GM12878 (cell line): ENCODE measurements at regions not wholly inside any gene's neighbourhood (a gene's known extent, or its start where the extent isn't known, plus 50 kb on each side); places are given as distances from the start of the nearest gene placed in this dataset.

ENCODE experiments used
- ATAC-seq: fragments of 200-7000 bp; cut with Tn5 transposase; 3 replicates; pipeline ENCODE4 v1.9.1; 2020; ENCODE audit warnings: mild to moderate bottlenecking, moderate library complexity
- BruUV-seq: library from RNA; stranded (reverse); fragments of 400-500 nt; replicated peaks from 2 replicates; lab custom pipeline; 2021; lab: Mats Ljungman, UMichigan
- CTCF ChIA-PET: fragments of 300-600 bp; sonication (Branson Sonifier 250); formaldehyde crosslinking; extraction: SDS; loops from one replicate; lab custom pipeline; 2021; ENCODE audit warnings: inconsistent platforms; lab: Yijun Ruan, JAX
- POLR2A ChIA-PET: fragments of 350-600 bp; formaldehyde crosslinking; extraction: SDS; loops from one replicate; lab custom pipeline; 2021; ENCODE audit warnings: inconsistent platforms; lab: Charles Lee
- RAD21 ChIA-PET: fragments of 300-600 bp; sonication (Branson Sonifier 250); formaldehyde crosslinking; loops from one replicate; lab custom pipeline; 2023; ENCODE audit warnings: antibody characterized with exemption; ENCODE audit not compliant: unreplicated experiment; lab: Charles Lee
- SMC1A ChIA-PET: fragments of 300-600 bp; sonication (Branson Sonifier 250); formaldehyde crosslinking; loops from one replicate; lab custom pipeline; 2023; ENCODE audit not compliant: unreplicated experiment, uncharacterized antibody; lab: Charles Lee
- DNase-seq: peaks from one replicate; pipeline ENCODE4 v3.0.0-alpha.2; 2011; ENCODE audit warnings: low read depth, low spot score
- FAIRE-seq: peaks from 3 replicates; lab custom pipeline; 2011; peaks lifted over from hg19 to GRCh38; lab: Jason Lieb, UNC
- H2AFZ ChIP-seq: 2 replicates; pipeline ENCODE4 v1.6.0; 2011; ENCODE audit warnings: low read depth, low read length, control low read depth; ENCODE audit not compliant: control insufficient read depth
- H3K27ac ChIP-seq: 2 replicates; pipeline ENCODE4 v1.5.1; 2011; ENCODE audit warnings: control low read depth; ENCODE audit not compliant: control insufficient read depth, insufficient read depth
- H3K27me3 ChIP-seq, 2 experiments: replicated peaks in 1 of 2; 2 replicates each; pipeline versions ENCODE4 v1.6.0 to v1.6.1; 2011; ENCODE audit warnings: low read length in 1 of 2; ENCODE audit not compliant: control insufficient read depth in 2 of 2, insufficient read depth in 2 of 2
- H3K36me3 ChIP-seq, 2 experiments: 2 replicates each; pipeline ENCODE4 v1.5.1; 2011; ENCODE audit warnings: low read length in 1 of 2; ENCODE audit not compliant: control insufficient read depth in 2 of 2, insufficient read depth in 2 of 2
- H3K4me1 ChIP-seq: 2 replicates; pipeline ENCODE4 v1.6.1; 2011; ENCODE audit warnings: mild to moderate bottlenecking, low read length, moderate library complexity, mixed read lengths; ENCODE audit not compliant: control insufficient read depth, insufficient read depth
- H3K4me2 ChIP-seq: 2 replicates; pipeline ENCODE4 v1.6.0; 2011; ENCODE audit warnings: control low read depth; ENCODE audit not compliant: control insufficient read depth, insufficient read depth
- H3K4me3 ChIP-seq: fragments of 200-600 bp; sonication (generic); 2 replicates; pipeline ENCODE4 v1.5.1; 2016
- H3K79me2 ChIP-seq: 2 replicates; pipeline ENCODE4 v1.6.0; 2011; ENCODE audit warnings: low read length; ENCODE audit not compliant: control insufficient read depth, insufficient read depth
- H3K9ac ChIP-seq: 2 replicates; pipeline ENCODE4 v1.8.0; 2011; ENCODE audit warnings: low read length, control low read depth, mixed read lengths; ENCODE audit not compliant: control insufficient read depth, insufficient read depth
- H3K9me3 ChIP-seq: replicated peaks from 3 replicates; pipeline ENCODE4 v1.5.1; 2011; ENCODE audit warnings: mild to moderate bottlenecking, low read length; ENCODE audit not compliant: control insufficient read depth, insufficient read depth
- H4K20me1 ChIP-seq: 2 replicates; pipeline ENCODE4 v1.6.0; 2011; ENCODE audit not compliant: control insufficient read depth, insufficient read depth
- KAT2A ChIP-seq: conservative IDR thresholded peaks from 2 replicates; pipeline ENCODE4 v1.6.1; 2011; ENCODE audit warnings: low read depth, low read length; ENCODE audit not compliant: control insufficient read depth
- NFYB ChIP-seq: IDR thresholded peaks from 2 replicates; pipeline ENCODE4 v1.6.1; 2011; ENCODE audit warnings: low read depth, mild to moderate bottlenecking, low read length, improper control_type of control experiment, moderate library complexity; ENCODE audit not compliant: insufficient read depth
- PKNOX1 ChIP-seq: fragments of 450-650 bp; IDR thresholded peaks from 2 replicates; pipeline ENCODE4 v1.6.1; 2016; ENCODE audit warnings: mild to moderate bottlenecking
- SIX5 ChIP-seq: IDR thresholded peaks from 2 replicates; pipeline ENCODE4 v1.6.1; 2011; ENCODE audit warnings: mild to moderate bottlenecking, low read depth, low read length, moderate library complexity; ENCODE audit not compliant: severe bottlenecking
- SMAD1 ChIP-seq: fragments of 450-650 bp; IDR thresholded peaks from 2 replicates; pipeline ENCODE4 v1.6.1; 2018; ENCODE audit warnings: mild to moderate bottlenecking, low read depth; ENCODE audit not compliant: partially characterized antibody
- SREBF2 ChIP-seq: IDR thresholded peaks from 2 replicates; pipeline ENCODE4 v1.6.1; 2012; ENCODE audit warnings: mild to moderate bottlenecking, low read length
- STAT1 ChIP-seq: fragments of 450-650 bp; conservative IDR thresholded peaks from 2 replicates; pipeline ENCODE4 v1.6.1; 2014; ENCODE audit warnings: antibody characterized with exemption, mild to moderate bottlenecking
- TBL1XR1 ChIP-seq: IDR thresholded peaks from 2 replicates; pipeline ENCODE4 v1.6.1; 2012; ENCODE audit warnings: low read depth, low read length, improper control_type of control experiment
- ZNF24 ChIP-seq: fragments of 450-650 bp; IDR thresholded peaks from 2 replicates; pipeline ENCODE4 v1.6.1; 2017; ENCODE audit warnings: antibody characterized with exemption, mild to moderate bottlenecking
- WGBS: methylation state at CpG from one replicate; pipeline ENCODE4 v1.1.6; 2016; ENCODE audit warnings: low lambda C conversion rate; ENCODE audit not compliant: insufficient replicate concordance, insufficient coverage; ENCODE audit errors: missing lambda C conversion rate; 5-methylcytosine and 5-hydroxymethylcytosine counted together
- in situ Hi-C: fragments of 300-500 bp; cut with MboI; formaldehyde crosslinking; loops from 9 replicates; pipeline ENCODE4 v1.14.3; 2018; ENCODE audit warnings: mixed read lengths
- intact Hi-C: fragments of 100-400 bp; cut with micrococcal nuclease; formaldehyde crosslinking; loops from one replicate; pipeline ENCODE4 v1.14.2; 2022; ENCODE audit not compliant: unreplicated experiment

- SMC1A ChIA-PET: interaction anchor here (1.1 kb wide), 1 partner anchor 8 kb away, joined by 3 read pairs; no protein-coding TSS in a partner anchor
- RAD21 ChIA-PET: no interaction called here
- intact Hi-C loops: no loop called here
Observed at GRCh38 chr1:181989261-181989920, 72.1 kb downstream of the ZNF648 start.

GRCh38 chr1:181987996-181988395 lies 73.5 kb downstream of the ZNF648 start:
- no TSS peak for BruUV-seq
- ChIA-PET SMC1A (no interaction called here), POLR2A (no interaction called here), CTCF (no interaction called here)
- intact Hi-C loops: no loop called here
- Histone ChIP-seq H3K4me2 (no peak overlapping the region), H3K79me2 (no peaks in the 10 kb centered on the region), H3K4me3 (no peak overlapping the region), H3K9me3 (no peaks in the 10 kb centered on the region), H3K4me1 (no peaks in the 10 kb centered on the region), H3K27me3 (peaks cover 0 to 2% of the 10 kb centered on the region in 2 experiments; a peak in 1 of 4 replicates), H3K27ac (no peak overlapping the region), H4K20me1 (no peaks in the 10 kb centered on the region), H3K36me3 (no peaks in the 10 kb centered on the region)
- FAIRE-seq: no peak
- no peak for DNase-seq
- TF ChIP-seq PKNOX1: no peak
- TF ChIP-seq TBL1XR1: no peak
- no peak for TF ChIP-seq SMAD1
- no peak for TF ChIP-seq NFYB
- no peak for TF ChIP-seq ZNF24
- TF ChIP-seq KAT2A: no peak
- no peak for TF ChIP-seq STAT1
- TF ChIP-seq SREBF2: no peak
- TF ChIP-seq, all 136 proteins: peak for 0
- in situ Hi-C loops: no loop called here
- WGBS: 0% methylated on average over 2 of the region's 2 CpGs
- H3K9ac ChIP-seq: no peak overlapping the region
- ATAC-seq: no peak
- RAD21 ChIA-PET: no interaction called here
- no peak overlapping the region for H2AFZ ChIP-seq

More at GRCh38 chr1:181989261-181989920, 72.1 kb downstream of the ZNF648 start:
- TF ChIP-seq SIX5: no peak
- in situ Hi-C loops: no loop called here
- Histone ChIP-seq H3K4me1 (no peaks in the 10 kb centered on the region), H3K4me3 (no peak overlapping the region), H3K9me3 (no peaks in the 10 kb centered on the region), H3K9ac (no peak overlapping the region), H3K27me3 (peaks cover 0 to 2% of the 10 kb centered on the region in 2 experiments; a peak in 1 of 4 replicates), H4K20me1 (no peaks in the 10 kb centered on the region), H3K27ac (no peak overlapping the region), H3K4me2 (no peak overlapping the region), H3K79me2 (no peaks in the 10 kb centered on the region), H2AFZ (no peak overlapping the region), H3K36me3 (no peaks in the 10 kb centered on the region)
- BruUV-seq: no TSS peak
- no peak for ATAC-seq
- 22% methylated on average over 2 of the region's 2 CpGs for WGBS
- POLR2A ChIA-PET: no interaction called here
- CTCF ChIA-PET: no interaction called here
- FAIRE-seq: no peak
- DNase-seq: no peak
